ENCODE measurements at regions not wholly inside any gene's neighbourhood (a gene's known extent, or its start where the extent isn't known, plus 50 kb on each side); places are given as distances from the start of the nearest gene placed in this dataset.
"Not testable (repeated sequence)": the region's sequence is repeated elsewhere in the genome, so short reads cannot be mapped to it uniquely, and the experiment has no call there.

DNA sequence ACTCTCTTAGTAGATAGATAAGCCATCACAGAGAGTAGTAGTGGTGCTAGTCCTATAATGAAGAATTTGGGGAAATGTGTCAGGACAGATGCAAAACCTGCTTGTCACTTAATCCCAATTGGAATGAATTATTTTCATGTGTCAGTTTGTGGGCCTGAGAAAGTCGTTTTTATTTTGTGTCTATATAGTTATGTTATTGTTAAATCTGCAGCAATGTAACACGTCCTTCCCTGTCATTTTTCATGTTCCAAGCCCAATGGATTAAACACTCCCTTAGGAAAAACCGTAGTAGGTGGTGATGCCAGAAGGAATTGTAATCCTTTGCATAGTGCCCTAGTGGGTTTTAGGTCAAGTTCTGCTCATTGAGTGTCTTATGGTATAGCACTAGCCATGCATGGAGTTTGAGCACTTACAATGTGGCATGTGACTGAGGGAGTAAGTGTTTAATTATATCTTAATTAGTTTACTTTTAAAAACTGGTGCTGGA, 105.9 kb upstream of the PRSS16 start:
- DNase-seq, result no peak
- Histone ChIP-seq H3K27ac (replicated peaks) (no peak overlapping the region), H3K27me3 (ENCODE audit: low read depth) (no peaks in the 10 kb centered on the region), H3K4me3 (no peak overlapping the region), H3K4me1 (peaks cover 49% of the 10 kb centered on the region), H3K36me3 (peaks cover 19% of the 10 kb centered on the region), H3K9me3 (replicated peaks) (no peaks in the 10 kb centered on the region)
- intact Hi-C loops (cut with micrococcal nuclease), result no loop called here
- no peak for TF ChIP-seq CTCF (IDR thresholded peaks at IDR 0.05; ENCODE audit: borderline replicate concordance)

DNA sequence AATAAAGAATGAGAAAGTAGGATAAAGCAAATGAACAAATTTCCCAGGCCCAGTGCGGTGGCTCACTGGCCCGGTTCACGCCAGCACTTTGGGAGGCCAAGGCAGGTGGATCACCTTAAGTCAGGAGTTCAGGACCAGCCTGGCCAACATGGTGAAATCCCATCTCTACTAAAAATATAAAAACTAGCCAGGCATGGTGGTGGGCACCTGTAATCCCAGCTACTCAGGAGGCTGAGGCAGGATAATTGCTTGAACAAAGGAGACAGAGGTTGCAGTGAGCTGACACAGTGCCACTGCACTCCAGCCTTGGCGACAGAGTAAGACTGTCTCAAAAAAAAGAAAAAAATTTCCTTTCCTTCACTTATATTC, 104.5 kb upstream of the PRSS16 start:
- H3K4me3 ChIP-seq; intact Hi-C loops (cut with micrococcal nuclease); H3K9me3 ChIP-seq (replicated peaks); H3K27me3 ChIP-seq (ENCODE audit: low read depth); DNase-seq; H3K27ac ChIP-seq (replicated peaks): not testable (repeated sequence)
- H3K4me1 ChIP-seq, result peaks cover 60% of the 10 kb centered on the region
- peaks cover 17% of the 10 kb centered on the region for H3K36me3 ChIP-seq

- no peak overlapping the region for H3K27ac ChIP-seq (replicated peaks)
- TF ChIP-seq CTCF (IDR thresholded peaks at IDR 0.05; ENCODE audit: borderline replicate concordance), result no peak
- H3K4me1 ChIP-seq, result peaks cover 55% of the 10 kb centered on the region
- no peak for DNase-seq
- no peaks in the 10 kb centered on the region for H3K9me3 ChIP-seq (replicated peaks)
- intact Hi-C loops (cut with micrococcal nuclease), result no loop called here
- no peaks in the 10 kb centered on the region for H3K27me3 ChIP-seq (ENCODE audit: low read depth)
- H3K4me3 ChIP-seq, result no peak overlapping the region
- H3K36me3 ChIP-seq, result peaks cover 13% of the 10 kb centered on the region
Measured at GRCh38 chr6:27143474-27144026, 104.0 kb upstream of the PRSS16 start.

DNA sequence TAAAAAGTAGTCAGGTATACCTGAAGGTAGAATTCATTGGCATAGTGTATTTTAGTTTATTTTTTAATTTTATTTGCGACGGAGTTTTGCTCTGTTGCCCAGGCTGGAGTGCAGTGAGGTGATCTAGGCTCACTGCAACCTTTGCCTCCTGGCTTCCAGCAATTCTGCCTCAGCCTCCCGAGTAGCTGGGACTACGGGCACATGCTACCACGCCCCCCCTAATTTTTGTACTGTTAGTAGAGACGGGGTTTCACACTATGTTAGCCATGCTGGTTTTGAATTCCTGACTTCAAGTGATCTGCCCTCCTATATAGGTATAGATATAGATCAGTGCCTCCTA, 102.8 kb upstream of the PRSS16 start:
- Histone ChIP-seq H3K36me3 (peaks cover 13% of the 10 kb centered on the region), H3K4me3 (peak overlapping the region; percentile 74), H3K27me3 (ENCODE audit: low read depth) (no peaks in the 10 kb centered on the region), H3K4me1 (peaks cover 44% of the 10 kb centered on the region), H3K27ac (replicated peaks) (no peak overlapping the region), H3K9me3 (replicated peaks) (no peaks in the 10 kb centered on the region)
- no peak for DNase-seq
- TF ChIP-seq CTCF (IDR thresholded peaks at IDR 0.05; ENCODE audit: borderline replicate concordance), result no peak
- intact Hi-C loops (cut with micrococcal nuclease), result no loop called here

DNA sequence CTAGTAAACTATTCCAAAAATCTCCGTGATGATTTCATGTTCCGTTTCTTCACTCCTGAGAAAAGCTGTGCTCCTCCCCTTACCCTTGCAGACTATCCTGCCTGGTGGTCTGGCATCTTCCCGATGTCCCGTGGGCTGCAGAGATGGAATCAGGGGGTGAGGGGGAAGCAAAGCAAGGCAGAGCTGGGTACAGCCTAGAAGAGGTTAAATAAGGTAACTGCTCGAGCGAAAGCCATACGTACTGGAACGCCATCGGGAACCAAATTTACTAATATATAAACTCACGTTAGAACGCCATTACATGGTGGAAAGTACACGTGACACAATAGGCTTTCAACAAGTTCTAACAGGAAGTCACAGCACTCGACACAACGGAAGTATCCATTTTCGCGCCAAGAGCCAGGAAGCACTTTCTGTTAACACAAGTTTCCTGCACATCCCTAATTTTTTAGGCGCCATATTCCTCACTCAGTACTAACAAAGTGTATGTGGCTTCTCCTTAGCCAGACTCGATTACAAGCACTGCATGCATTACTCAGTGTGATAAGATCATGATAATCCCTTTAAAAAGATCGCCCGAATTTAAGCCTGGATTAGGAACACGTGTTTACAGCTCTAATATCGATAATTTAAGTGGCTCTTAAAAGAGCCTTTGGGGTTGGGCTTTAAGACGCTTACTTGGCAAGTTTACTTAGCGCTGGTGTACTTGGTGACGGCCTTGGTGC, 101.6 kb upstream of the PRSS16 start:
- H3K4me1 ChIP-seq, result peaks cover 39% of the 10 kb centered on the region
- intact Hi-C loops (cut with micrococcal nuclease), result no loop called here
- peak overlapping the region; percentile 74 for H3K4me3 ChIP-seq
- DNase-seq, result peak; percentile 65
- no peaks in the 10 kb centered on the region for H3K27me3 ChIP-seq (ENCODE audit: low read depth)
- no peaks in the 10 kb centered on the region for H3K9me3 ChIP-seq (replicated peaks)
- TF ChIP-seq CTCF (IDR thresholded peaks at IDR 0.05; ENCODE audit: borderline replicate concordance), result no peak
- H3K36me3 ChIP-seq, result peaks cover 13% of the 10 kb centered on the region
- peak overlapping the region; percentile 92 for H3K27ac ChIP-seq (replicated peaks)

GRCh38 chr6:27146456-27146705, 101.1 kb upstream of the PRSS16 start:
- intact Hi-C loops (cut with micrococcal nuclease); H3K9me3 ChIP-seq (replicated peaks); H3K27me3 ChIP-seq (ENCODE audit: low read depth); DNase-seq: not testable (repeated sequence)
- H3K4me1 ChIP-seq, result peaks cover 38% of the 10 kb centered on the region
- peak overlapping the region; percentile 74 for H3K4me3 ChIP-seq
- H3K36me3 ChIP-seq, result peaks cover 13% of the 10 kb centered on the region
- H3K27ac ChIP-seq (replicated peaks), result peak overlapping the region; percentile 92
